Heart left ventricle (tissue), 16 donors: ENCODE measurements at regions not wholly inside any gene's neighbourhood (a gene's known extent, or its start where the extent isn't known, plus 50 kb on each side); places are given as distances from the start of the nearest gene placed in this dataset.

ENCODE experiments used
- ATAC-seq, 4 donors: fragments of 200-7000 bp; cut with Tn5 transposase; one replicate each; pipeline ENCODE4 v1.9.1; 2020 to 2022; ENCODE audit warnings: moderate library complexity in 4 of 4, mild to moderate bottlenecking in 3 of 4, moderate number of reproducible peaks in 1 of 4
- DNase-seq, 5 donors: peaks; one replicate each; pipeline ENCODE4 v3.0.0-alpha.2; 2020
- H3K27ac ChIP-seq, 12 donors: fragments of 200-600 bp; sonication (generic) in 4 of 12; one replicate each; pipeline versions ENCODE4 v1.5.0 to v1.8.0; 2016 to 2022; ENCODE audit warnings: mild to moderate bottlenecking in 2 of 12
- H3K27me3 ChIP-seq, 9 donors: fragments of 200-600 bp; sonication (generic) in 2 of 9; one replicate each; pipeline versions ENCODE4 v1.5.1 to v1.8.0; 2016 to 2022; ENCODE audit warnings: mild to moderate bottlenecking in 3 of 9
- H3K36me3 ChIP-seq, 9 donors: fragments of 200-600 bp; sonication (generic) in 2 of 9; one replicate each; pipeline versions ENCODE4 v1.5.0 to v1.8.0; 2018 to 2022; ENCODE audit warnings: mild to moderate bottlenecking in 2 of 9
- H3K4me1 ChIP-seq, 12 donors: fragments of 200-600 bp; sonication (generic) in 4 of 12; one replicate each; pipeline versions ENCODE4 v1.5.0 to v1.8.0; 2016 to 2022; ENCODE audit warnings: mild to moderate bottlenecking in 3 of 12
- H3K4me3 ChIP-seq, 12 donors: fragments of 200-600 bp; sonication (generic) in 4 of 12; one replicate each; pipeline versions ENCODE4 v1.5.0 to v1.8.0; 2017 to 2022; ENCODE audit warnings: mild to moderate bottlenecking in 9 of 12, moderate library complexity in 4 of 12
- H3K9me3 ChIP-seq, 12 donors: fragments of 200-600 bp; sonication (generic) in 4 of 12; one replicate each; pipeline versions ENCODE4 v1.5.0 to v1.8.0; 2016 to 2022; ENCODE audit warnings: mild to moderate bottlenecking in 1 of 12
- CTCF ChIP-seq, 12 donors: fragments of 200-600 bp; sonication (generic) in 4 of 12; IDR thresholded peaks; one replicate each; pipeline versions ENCODE4 v1.5.0 to v1.8.0; 2018 to 2022; ENCODE audit warnings: antibody characterized with exemption in 12 of 12, mild to moderate bottlenecking in 5 of 12
- POLR2A ChIP-seq, 2 donors: fragments of 450-650 bp; IDR thresholded peaks; one replicate each; pipeline ENCODE4 v1.6.1; 2017; ENCODE audit warnings: antibody characterized with exemption in 2 of 2, mild to moderate bottlenecking in 2 of 2, moderate library complexity in 2 of 2
- WGBS, 4 donors: extraction: QIAGEN DNeasy Blood & Tissue Kit in 2 of 4; methylation state at CpG; one replicate each; pipeline versions ENCODE4 v1.1.5 to v1.1.7; 2013 to 2018; 5-methylcytosine and 5-hydroxymethylcytosine counted together
- intact Hi-C, 10 donors: fragments of 100-400 bp; cut with DNase I; formaldehyde crosslinking; loops; one replicate each; pipeline versions ENCODE4 v1.11.1 to v1.14.2; 2022
- donor health status: ischemic (EF 13 %, LVEDD 7.1; RV severe dilation, severe dysfunction).
- donor health status: healthy with polysubstance abuse.
- donor health status: DM: no; HTN: yes; CAD: no.
- donor health status: DM: no; HTN: no; CAD: no.
- donor health status: ischemic (EF 25% LVEDD 6.9; RV normal size, moderate dysfunction).
- donor health status: ischemic (EF 25% LVEDD 5.7; RV mildly dilated, moderate dysfunction).
- donor health status: healthy.
- donor health status: DM: yes; HTN: yes; CAD: no.
- donor health status: ischemic (EF 35%, LVEDD 5.7; RV mildly dilated, moderate dysfunction).
- donor health status: nonischemic (EF 11% LVEDD 7.7; RV severe dilation, severe dysfunction).
- donor health status: DM: yes; HTN: yes; CAD: no.
- donor health status: PGD.
- donor health status: ischemic (EF 29% LVEDD 5.4; RV normal size, mild dysfunction).
- donor health status: nonischemic (EF 23%, LVEDD 6.1; RV moderate dilation, normal function).

GRCh38 chr10:120761951-120762350 lies 89.2 kb upstream of the WDR11 start:
- H3K4me3 ChIP-seq, result no peak overlapping the region
- TF ChIP-seq POLR2A (IDR thresholded peaks at IDR 0.05) (no peak), CTCF (IDR thresholded peaks at IDR 0.05) (no peak)
- peaks cover 0 to 9% (median 0%) of the 10 kb centered on the region in 12 donors for H3K4me1 ChIP-seq
- intact Hi-C loops, result no loop called here
- no peaks in the 10 kb centered on the region for H3K36me3 ChIP-seq
- no peak overlapping the region for H3K27ac ChIP-seq
- DNase-seq (no peak), ATAC-seq (no peak)
- 52 to 59% (median 59%) methylated on average over 5 of the region's 5 CpGs for WGBS, 4 donors
- H3K9me3 ChIP-seq, result no peaks in the 10 kb centered on the region
- H3K27me3 ChIP-seq, result peaks cover 0 to 4% (median 0%) of the 10 kb centered on the region in 9 donors

GRCh38 chr10:120765226-120765803 lies 85.8 kb upstream of the WDR11 start:
- intact Hi-C loops, result no loop called here
- WGBS, 4 donors, result 17 to 43% (median 40%) methylated on average over 1 of the region's 1 CpG
- peaks cover 0 to 5% (median 0%) of the 10 kb centered on the region in 12 donors for H3K4me1 ChIP-seq
- H3K27ac ChIP-seq, result no peak overlapping the region
- H3K36me3 ChIP-seq, result no peaks in the 10 kb centered on the region
- no peak for DNase-seq
- TF ChIP-seq POLR2A (IDR thresholded peaks at IDR 0.05) (no peak), CTCF (IDR thresholded peaks at IDR 0.05) (no peak)
- H3K9me3 ChIP-seq, result no peaks in the 10 kb centered on the region
- H3K27me3 ChIP-seq, result peaks cover 0 to 7% (median 0%) of the 10 kb centered on the region in 9 donors
- no peak for ATAC-seq
- no peak overlapping the region for H3K4me3 ChIP-seq

GRCh38 chr10:120768227-120768626 lies 82.9 kb upstream of the WDR11 start:
- WGBS, 4 donors, result 61 to 73% (median 67%) methylated on average over 3 of the region's 3 CpGs
- TF ChIP-seq POLR2A (IDR thresholded peaks at IDR 0.05), result no peak
- no peak for TF ChIP-seq CTCF (IDR thresholded peaks at IDR 0.05)
- Histone ChIP-seq H3K27me3 (peaks cover 0 to 7% (median 0%) of the 10 kb centered on the region in 9 donors), H3K9me3 (no peaks in the 10 kb centered on the region), H3K27ac (no peak overlapping the region), H3K36me3 (no peaks in the 10 kb centered on the region), H3K4me3 (no peak overlapping the region), H3K4me1 (no peaks in the 10 kb centered on the region)
- intact Hi-C loops, result no loop called here
- ATAC-seq, result no peak
- no peak for DNase-seq

GRCh38 chr10:120770496-120770895 lies 80.7 kb upstream of the WDR11 start:
- Histone ChIP-seq H3K4me3 (no peak overlapping the region), H3K27me3 (peaks cover 0 to 7% (median 0%) of the 10 kb centered on the region in 9 donors), H3K27ac (no peak overlapping the region), H3K9me3 (no peaks in the 10 kb centered on the region), H3K36me3 (no peaks in the 10 kb centered on the region), H3K4me1 (no peaks in the 10 kb centered on the region)
- 61 to 77% (median 70%) methylated on average over 4 of the region's 4 CpGs for WGBS, 4 donors
- DNase-seq (no peak), ATAC-seq (no peak)
- intact Hi-C loops, result no loop called here
- no peak for TF ChIP-seq CTCF (IDR thresholded peaks at IDR 0.05)
- TF ChIP-seq POLR2A (IDR thresholded peaks at IDR 0.05), result no peak
